K562 (cell line): ENCODE measurements at regions not wholly inside any gene's neighbourhood (a gene's known extent, or its start where the extent isn't known, plus 50 kb on each side); places are given as distances from the start of the nearest gene placed in this dataset.
A peak's percentile ranks its signal among the peaks of the same experiment; 100 is the strongest.

Experiments used
- DPF2 ChIP-seq: fragments of 450-650 bp; IDR thresholded peaks from 2 replicates; pipeline ENCODE4 v1.6.1; 2016
- FOSL1 ChIP-seq: fragments of 200-800 bp; sonication (Bioruptor generic); conservative IDR thresholded peaks from 2 replicates; pipeline ENCODE4 v1.6.1; 2016; ENCODE audit warnings: missing genetic modification characterization, missing compliant biosample characterization
- NCOA2 ChIP-seq, 2 experiments: fragments of 450-650 bp; IDR thresholded peaks; 2 replicates each; pipeline ENCODE4 v1.6.1; 2018; ENCODE audit warnings: mild to moderate bottlenecking in 2 of 2, moderate library complexity in 1 of 2; ENCODE audit not compliant: partially characterized antibody in 2 of 2
- POLR2B ChIP-seq: fragments of 450-650 bp; IDR thresholded peaks from 2 replicates; pipeline ENCODE4 v1.6.1; 2018; ENCODE audit warnings: low read depth; ENCODE audit not compliant: partially characterized antibody
- RBM17 ChIP-seq: fragments of 200-400 bp; formaldehyde crosslinking; IDR thresholded peaks from 2 replicates; pipeline ENCODE4 v1.6.1; 2017; ENCODE audit warnings: low read depth, mild to moderate bottlenecking, low read length, borderline replicate concordance
- TAF1 ChIP-seq: IDR thresholded peaks from 2 replicates; pipeline ENCODE4 v1.6.1; 2011; ENCODE audit warnings: mild to moderate bottlenecking, low read length, moderate library complexity; ENCODE audit not compliant: insufficient read depth, control insufficient read depth, severe bottlenecking; ENCODE audit errors: extremely low read depth
- TSC22D4 ChIP-seq: fragments of 450-650 bp; IDR thresholded peaks from 2 replicates; pipeline ENCODE4 v1.6.1; 2016; ENCODE audit warnings: missing genetic modification characterization, missing biosample characterization, control low read depth
- ZNF311 ChIP-seq: fragments of 250-450 bp; sonication (Bioruptor Pico); IDR thresholded peaks from 2 replicates; pipeline ENCODE4 v1.4.0; 2020; ENCODE audit warnings: mild to moderate bottlenecking, moderate library complexity
- ZZZ3 ChIP-seq: fragments of 450-650 bp; IDR thresholded peaks from 2 replicates; pipeline ENCODE4 v1.6.1; 2016; ENCODE audit warnings: antibody characterized with exemption, mild to moderate bottlenecking, moderate library complexity
- TF ChIP-seq, protein P1 (sequence below): fragments of 200-800 bp; sonication (Bioruptor generic); IDR thresholded peaks from 2 replicates; pipeline ENCODE4 v1.6.1; 2016; ENCODE audit warnings: missing genetic modification characterization, missing compliant biosample characterization
- TF ChIP-seq, protein P2 (sequence below): fragments of 250-450 bp; sonication (Bioruptor Pico); IDR thresholded peaks from 2 replicates; pipeline ENCODE4 v1.8.0; 2022; ENCODE audit warnings: inconsistent platforms, mild to moderate bottlenecking, moderate library complexity, borderline replicate concordance
- TF ChIP-seq, protein P3 (sequence below): fragments of 450-650 bp; formaldehyde crosslinking; IDR thresholded peaks from 2 replicates; pipeline ENCODE4 v1.4.0; 2022; ENCODE audit warnings: mild to moderate bottlenecking, moderate library complexity
- TF ChIP-seq, protein P4 (sequence below): IDR thresholded peaks from 3 replicates; pipeline ENCODE4 v1.6.1; 2011; ENCODE audit warnings: borderline replicate concordance, mild to moderate bottlenecking, moderate library complexity; ENCODE audit not compliant: insufficient read length; ENCODE audit errors: extremely low read depth
- TF ChIP-seq, protein P5 (sequence below): fragments of 450-650 bp; formaldehyde crosslinking; IDR thresholded peaks from 2 replicates; pipeline ENCODE4 v1.4.0; 2020; ENCODE audit warnings: mild to moderate bottlenecking
- TF ChIP-seq, protein P6 (sequence below): sonication (generic); formaldehyde crosslinking; IDR thresholded peaks from 2 replicates; pipeline ENCODE4 v1.5.0; 2020; ENCODE audit warnings: missing genetic modification reagents

DNA sequence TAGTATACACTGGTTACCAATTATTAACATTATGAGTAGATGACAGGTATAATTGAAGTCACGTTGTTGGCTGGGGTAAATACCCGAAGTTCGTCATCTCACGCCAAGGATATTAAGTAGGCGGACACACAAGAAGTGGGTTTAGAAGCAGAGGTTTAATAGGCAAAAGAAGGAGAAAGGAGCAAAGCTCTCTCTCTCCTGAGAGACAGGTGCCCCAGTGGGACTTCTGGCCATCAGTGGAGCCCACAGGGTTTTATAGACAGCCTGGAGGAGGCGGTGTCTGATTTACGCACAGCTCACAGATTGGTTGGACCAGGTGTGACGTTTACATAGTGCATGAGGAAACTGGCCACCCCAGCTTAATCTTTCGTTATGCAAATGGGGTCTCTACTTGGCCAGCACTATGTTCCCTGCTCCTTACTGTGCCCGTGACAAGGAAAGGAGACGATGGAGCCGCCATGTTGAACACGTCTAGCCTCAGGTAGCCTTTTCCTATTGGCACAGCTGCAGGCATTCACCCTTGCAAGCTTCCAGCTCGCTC lies 128.8 kb upstream of the KYNU start (continued):
- TF ChIP-seq, protein P1, sequence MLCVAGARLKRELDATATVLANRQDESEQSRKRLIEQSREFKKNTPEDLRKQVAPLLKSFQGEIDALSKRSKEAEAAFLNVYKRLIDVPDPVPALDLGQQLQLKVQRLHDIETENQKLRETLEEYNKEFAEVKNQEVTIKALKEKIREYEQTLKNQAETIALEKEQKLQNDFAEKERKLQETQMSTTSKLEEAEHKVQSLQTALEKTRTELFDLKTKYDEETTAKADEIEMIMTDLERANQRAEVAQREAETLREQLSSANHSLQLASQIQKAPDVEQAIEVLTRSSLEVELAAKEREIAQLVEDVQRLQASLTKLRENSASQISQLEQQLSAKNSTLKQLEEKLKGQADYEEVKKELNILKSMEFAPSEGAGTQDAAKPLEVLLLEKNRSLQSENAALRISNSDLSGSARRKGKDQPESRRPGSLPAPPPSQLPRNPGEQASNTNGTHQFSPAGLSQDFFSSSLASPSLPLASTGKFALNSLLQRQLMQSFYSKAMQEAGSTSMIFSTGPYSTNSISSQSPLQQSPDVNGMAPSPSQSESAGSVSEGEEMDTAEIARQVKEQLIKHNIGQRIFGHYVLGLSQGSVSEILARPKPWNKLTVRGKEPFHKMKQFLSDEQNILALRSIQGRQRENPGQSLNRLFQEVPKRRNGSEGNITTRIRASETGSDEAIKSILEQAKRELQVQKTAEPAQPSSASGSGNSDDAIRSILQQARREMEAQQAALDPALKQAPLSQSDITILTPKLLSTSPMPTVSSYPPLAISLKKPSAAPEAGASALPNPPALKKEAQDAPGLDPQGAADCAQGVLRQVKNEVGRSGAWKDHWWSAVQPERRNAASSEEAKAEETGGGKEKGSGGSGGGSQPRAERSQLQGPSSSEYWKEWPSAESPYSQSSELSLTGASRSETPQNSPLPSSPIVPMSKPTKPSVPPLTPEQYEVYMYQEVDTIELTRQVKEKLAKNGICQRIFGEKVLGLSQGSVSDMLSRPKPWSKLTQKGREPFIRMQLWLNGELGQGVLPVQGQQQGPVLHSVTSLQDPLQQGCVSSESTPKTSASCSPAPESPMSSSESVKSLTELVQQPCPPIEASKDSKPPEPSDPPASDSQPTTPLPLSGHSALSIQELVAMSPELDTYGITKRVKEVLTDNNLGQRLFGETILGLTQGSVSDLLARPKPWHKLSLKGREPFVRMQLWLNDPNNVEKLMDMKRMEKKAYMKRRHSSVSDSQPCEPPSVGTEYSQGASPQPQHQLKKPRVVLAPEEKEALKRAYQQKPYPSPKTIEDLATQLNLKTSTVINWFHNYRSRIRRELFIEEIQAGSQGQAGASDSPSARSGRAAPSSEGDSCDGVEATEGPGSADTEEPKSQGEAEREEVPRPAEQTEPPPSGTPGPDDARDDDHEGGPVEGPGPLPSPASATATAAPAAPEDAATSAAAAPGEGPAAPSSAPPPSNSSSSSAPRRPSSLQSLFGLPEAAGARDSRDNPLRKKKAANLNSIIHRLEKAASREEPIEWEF (CRISPR knock-in tag) = no peak
- peak; percentile 39 for TF ChIP-seq POLR2B
- TF ChIP-seq, protein P2, sequence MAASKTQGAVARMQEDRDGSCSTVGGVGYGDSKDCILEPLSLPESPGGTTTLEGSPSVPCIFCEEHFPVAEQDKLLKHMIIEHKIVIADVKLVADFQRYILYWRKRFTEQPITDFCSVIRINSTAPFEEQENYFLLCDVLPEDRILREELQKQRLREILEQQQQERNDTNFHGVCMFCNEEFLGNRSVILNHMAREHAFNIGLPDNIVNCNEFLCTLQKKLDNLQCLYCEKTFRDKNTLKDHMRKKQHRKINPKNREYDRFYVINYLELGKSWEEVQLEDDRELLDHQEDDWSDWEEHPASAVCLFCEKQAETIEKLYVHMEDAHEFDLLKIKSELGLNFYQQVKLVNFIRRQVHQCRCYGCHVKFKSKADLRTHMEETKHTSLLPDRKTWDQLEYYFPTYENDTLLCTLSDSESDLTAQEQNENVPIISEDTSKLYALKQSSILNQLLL (CRISPR knock-in tag) = no peak
- no peak for TF ChIP-seq RBM17
- TF ChIP-seq, protein P3, sequence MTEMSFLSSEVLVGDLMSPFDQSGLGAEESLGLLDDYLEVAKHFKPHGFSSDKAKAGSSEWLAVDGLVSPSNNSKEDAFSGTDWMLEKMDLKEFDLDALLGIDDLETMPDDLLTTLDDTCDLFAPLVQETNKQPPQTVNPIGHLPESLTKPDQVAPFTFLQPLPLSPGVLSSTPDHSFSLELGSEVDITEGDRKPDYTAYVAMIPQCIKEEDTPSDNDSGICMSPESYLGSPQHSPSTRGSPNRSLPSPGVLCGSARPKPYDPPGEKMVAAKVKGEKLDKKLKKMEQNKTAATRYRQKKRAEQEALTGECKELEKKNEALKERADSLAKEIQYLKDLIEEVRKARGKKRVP = no peak
- no peak for TF ChIP-seq ZNF311 (CRISPR knock-in tag)
- TF ChIP-seq, protein P4, sequence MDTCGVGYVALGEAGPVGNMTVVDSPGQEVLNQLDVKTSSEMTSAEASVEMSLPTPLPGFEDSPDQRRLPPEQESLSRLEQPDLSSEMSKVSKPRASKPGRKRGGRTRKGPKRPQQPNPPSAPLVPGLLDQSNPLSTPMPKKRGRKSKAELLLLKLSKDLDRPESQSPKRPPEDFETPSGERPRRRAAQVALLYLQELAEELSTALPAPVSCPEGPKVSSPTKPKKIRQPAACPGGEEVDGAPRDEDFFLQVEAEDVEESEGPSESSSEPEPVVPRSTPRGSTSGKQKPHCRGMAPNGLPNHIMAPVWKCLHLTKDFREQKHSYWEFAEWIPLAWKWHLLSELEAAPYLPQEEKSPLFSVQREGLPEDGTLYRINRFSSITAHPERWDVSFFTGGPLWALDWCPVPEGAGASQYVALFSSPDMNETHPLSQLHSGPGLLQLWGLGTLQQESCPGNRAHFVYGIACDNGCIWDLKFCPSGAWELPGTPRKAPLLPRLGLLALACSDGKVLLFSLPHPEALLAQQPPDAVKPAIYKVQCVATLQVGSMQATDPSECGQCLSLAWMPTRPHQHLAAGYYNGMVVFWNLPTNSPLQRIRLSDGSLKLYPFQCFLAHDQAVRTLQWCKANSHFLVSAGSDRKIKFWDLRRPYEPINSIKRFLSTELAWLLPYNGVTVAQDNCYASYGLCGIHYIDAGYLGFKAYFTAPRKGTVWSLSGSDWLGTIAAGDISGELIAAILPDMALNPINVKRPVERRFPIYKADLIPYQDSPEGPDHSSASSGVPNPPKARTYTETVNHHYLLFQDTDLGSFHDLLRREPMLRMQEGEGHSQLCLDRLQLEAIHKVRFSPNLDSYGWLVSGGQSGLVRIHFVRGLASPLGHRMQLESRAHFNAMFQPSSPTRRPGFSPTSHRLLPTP = no peak
- TF ChIP-seq, protein P5, sequence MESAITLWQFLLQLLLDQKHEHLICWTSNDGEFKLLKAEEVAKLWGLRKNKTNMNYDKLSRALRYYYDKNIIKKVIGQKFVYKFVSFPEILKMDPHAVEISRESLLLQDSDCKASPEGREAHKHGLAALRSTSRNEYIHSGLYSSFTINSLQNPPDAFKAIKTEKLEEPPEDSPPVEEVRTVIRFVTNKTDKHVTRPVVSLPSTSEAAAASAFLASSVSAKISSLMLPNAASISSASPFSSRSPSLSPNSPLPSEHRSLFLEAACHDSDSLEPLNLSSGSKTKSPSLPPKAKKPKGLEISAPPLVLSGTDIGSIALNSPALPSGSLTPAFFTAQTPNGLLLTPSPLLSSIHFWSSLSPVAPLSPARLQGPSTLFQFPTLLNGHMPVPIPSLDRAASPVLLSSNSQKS (CRISPR knock-in tag) = no peak
- no peak for TF ChIP-seq TAF1
- TF ChIP-seq FOSL1 (tag) = no peak
- TF ChIP-seq DPF2 = no peak
- no peak for TF ChIP-seq NCOA2 (IDR thresholded peaks at IDR 0.05; ENCODE audit: partially characterized antibody in 2 of 2)
- TF ChIP-seq, protein P6, sequence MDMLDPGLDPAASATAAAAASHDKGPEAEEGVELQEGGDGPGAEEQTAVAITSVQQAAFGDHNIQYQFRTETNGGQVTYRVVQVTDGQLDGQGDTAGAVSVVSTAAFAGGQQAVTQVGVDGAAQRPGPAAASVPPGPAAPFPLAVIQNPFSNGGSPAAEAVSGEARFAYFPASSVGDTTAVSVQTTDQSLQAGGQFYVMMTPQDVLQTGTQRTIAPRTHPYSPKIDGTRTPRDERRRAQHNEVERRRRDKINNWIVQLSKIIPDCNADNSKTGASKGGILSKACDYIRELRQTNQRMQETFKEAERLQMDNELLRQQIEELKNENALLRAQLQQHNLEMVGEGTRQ (CRISPR knock-in tag) = no peak
- no peak for TF ChIP-seq TSC22D4 (tag)
- no peak for TF ChIP-seq ZZZ3
